ENCODE measurements at regions not wholly inside any gene's neighbourhood (a gene's known extent, or its start where the extent isn't known, plus 50 kb on each side); places are given as distances from the start of the nearest gene placed in this dataset.

- DNase-seq, result no peak
These were observed 394.6 kb downstream of the PCDH7 start for GRCh38 chr4:31114816-31115215.

- no peak for DNase-seq
These were observed 403.9 kb downstream of the PCDH7 start for GRCh38 chr4:31124008-31124585.

GRCh38 chr4:31125061-31125460 lies 404.9 kb downstream of the PCDH7 start:
- DNase-seq, result no peak

- DNase-seq, result no peak
These were observed 405.3 kb downstream of the PCDH7 start for GRCh38 chr4:31125496-31125895.

GRCh38 chr4:31126881-31127398 lies 406.8 kb downstream of the PCDH7 start:
- no peak for DNase-seq

GRCh38 chr4:31130930-31131329 lies 410.8 kb downstream of the PCDH7 start:
- DNase-seq, result no peak

GRCh38 chr4:31134720-31135119 lies 414.6 kb downstream of the PCDH7 start:
- DNase-seq, result no peak

- no peak for DNase-seq
These were observed 419.6 kb downstream of the PCDH7 start for GRCh38 chr4:31139767-31140166.

- no peak for DNase-seq
These were observed 421.1 kb downstream of the PCDH7 start for GRCh38 chr4:31141095-31141831.

GRCh38 chr4:31141832-31142142 lies 421.6 kb downstream of the PCDH7 start:
- no peak for DNase-seq

GRCh38 chr4:31146366-31146765 lies 426.2 kb downstream of the PCDH7 start:
- no peak for DNase-seq

- no peak for DNase-seq
These were observed 428.8 kb downstream of the PCDH7 start for GRCh38 chr4:31148990-31149389.

GRCh38 chr4:31156221-31156620 lies 436.1 kb downstream of the PCDH7 start:
- DNase-seq, result no peak

GRCh38 chr4:31160146-31160545 lies 440.0 kb downstream of the PCDH7 start:
- no peak for DNase-seq

- DNase-seq, result no peak
These were observed 449.7 kb downstream of the PCDH7 start for GRCh38 chr4:31169846-31170245.

GRCh38 chr4:31171362-31171761 lies 451.2 kb downstream of the PCDH7 start:
- DNase-seq, result no peak

GRCh38 chr4:31175242-31175910 lies 455.2 kb downstream of the PCDH7 start:
- no peak for DNase-seq

- DNase-seq, result no peak
These were observed 463.1 kb downstream of the PCDH7 start for GRCh38 chr4:31183256-31183655.

- no peak for DNase-seq
These were observed 464.9 kb downstream of the PCDH7 start for GRCh38 chr4:31185014-31185585.

- DNase-seq, result no peak
These were observed 467.8 kb downstream of the PCDH7 start for GRCh38 chr4:31187979-31188378.

- no peak for DNase-seq
These were observed 469.8 kb downstream of the PCDH7 start for GRCh38 chr4:31189938-31190337.

GRCh38 chr4:31190671-31191070 lies 470.5 kb downstream of the PCDH7 start:
- no peak for DNase-seq

GRCh38 chr4:31192341-31192740 lies 472.2 kb downstream of the PCDH7 start:
- no peak for DNase-seq

- DNase-seq, result no peak
These were observed 473.4 kb downstream of the PCDH7 start for GRCh38 chr4:31193521-31193920.

Measured in right forelimb (tissue), 1 donor.